ENCODE measurements at regions not wholly inside any gene's neighbourhood (a gene's known extent, or its start where the extent isn't known, plus 50 kb on each side); places are given as distances from the start of the nearest gene placed in this dataset.

GRCh38 chr5:40165106-40165788, 514.5 kb upstream of the PTGER4 start:
- no peak for TF ChIP-seq CTCF (IDR thresholded peaks at IDR 0.05; ENCODE audit: insufficient read depth, low read length)
- no peak overlapping the region for H3K4me3 ChIP-seq (ENCODE audit: low read depth, low read length)

GRCh38 chr5:40160435-40160834, 519.3 kb upstream of the PTGER4 start:
- no peak overlapping the region for H3K4me3 ChIP-seq (ENCODE audit: low read depth, low read length)
- no peak for TF ChIP-seq CTCF (IDR thresholded peaks at IDR 0.05; ENCODE audit: insufficient read depth, low read length)
- no peak for DNase-seq (ENCODE audit: low read depth)

More at GRCh38 chr5:40165106-40165788, 514.5 kb upstream of the PTGER4 start:
- no peak for DNase-seq (ENCODE audit: low read depth)

- no peak for DNase-seq (ENCODE audit: low read depth)
- no peak overlapping the region for H3K4me3 ChIP-seq (ENCODE audit: low read depth, low read length)
- no peak for TF ChIP-seq CTCF (IDR thresholded peaks at IDR 0.05; ENCODE audit: insufficient read depth, low read length)
These were observed 525.5 kb upstream of the PTGER4 start for GRCh38 chr5:40154194-40154593.

- no peak for DNase-seq (ENCODE audit: low read depth)
- no peak for TF ChIP-seq CTCF (IDR thresholded peaks at IDR 0.05; ENCODE audit: insufficient read depth, low read length)
- no peak overlapping the region for H3K4me3 ChIP-seq (ENCODE audit: low read depth, low read length)
These were observed 528.8 kb upstream of the PTGER4 start for GRCh38 chr5:40150896-40151295.

GRCh38 chr5:40141896-40142295, 537.8 kb upstream of the PTGER4 start:
- no peak for TF ChIP-seq CTCF (IDR thresholded peaks at IDR 0.05; ENCODE audit: insufficient read depth, low read length)
- no peak for DNase-seq (ENCODE audit: low read depth)
- H3K4me3 ChIP-seq (ENCODE audit: low read depth, low read length) = no peak overlapping the region

GRCh38 chr5:40141418-40141817, 538.3 kb upstream of the PTGER4 start:
- no peak for TF ChIP-seq CTCF (IDR thresholded peaks at IDR 0.05; ENCODE audit: insufficient read depth, low read length)

GRCh38 chr5:40137223-40137622, 542.5 kb upstream of the PTGER4 start:
- no peak for DNase-seq (ENCODE audit: low read depth)
- no peak for TF ChIP-seq CTCF (IDR thresholded peaks at IDR 0.05; ENCODE audit: insufficient read depth, low read length)
- H3K4me3 ChIP-seq (ENCODE audit: low read depth, low read length) = no peak overlapping the region

More at GRCh38 chr5:40141418-40141817, 538.3 kb upstream of the PTGER4 start:
- no peak for DNase-seq (ENCODE audit: low read depth)
- no peak overlapping the region for H3K4me3 ChIP-seq (ENCODE audit: low read depth, low read length)

All from fibroblast of the aortic adventitia (primary cell).